NCI-H187 (cell line): ENCODE measurements at regions not wholly inside any gene's neighbourhood (a gene's known extent, or its start where the extent isn't known, plus 50 kb on each side); places are given as distances from the start of the nearest gene placed in this dataset.

Experiments
- DNase-seq, 2 experiments: peaks; one replicate each; lab custom pipeline; 2025; lab: John Stamatoyannopoulos, UW

GRCh38 chr3:187931101-187931500, 185.8 kb upstream of the BCL6 start:
- no peak for DNase-seq

GRCh38 chr3:187931770-187932278, 186.6 kb upstream of the BCL6 start:
- DNase-seq = no peak

- DNase-seq = no peak
Measured at GRCh38 chr3:187932530-187932929, 187.3 kb upstream of the BCL6 start.

GRCh38 chr3:187935623-187936156, 190.4 kb upstream of the BCL6 start:
- no peak for DNase-seq

GRCh38 chr3:187936676-187937075, 191.4 kb upstream of the BCL6 start:
- DNase-seq = no peak

- DNase-seq = no peak
Measured at GRCh38 chr3:187939891-187940290, 194.6 kb upstream of the BCL6 start.

GRCh38 chr3:187941135-187941847, 196.0 kb upstream of the BCL6 start:
- no peak for DNase-seq

GRCh38 chr3:187941848-187942194, 196.6 kb upstream of the BCL6 start:
- DNase-seq = no peak

GRCh38 chr3:187942658-187943241, 197.5 kb upstream of the BCL6 start:
- no peak for DNase-seq

GRCh38 chr3:187943677-187944389, 198.6 kb upstream of the BCL6 start:
- DNase-seq = no peak

GRCh38 chr3:187944390-187945179, 199.3 kb upstream of the BCL6 start:
- DNase-seq = no peak

- DNase-seq = no peak
Measured at GRCh38 chr3:187945374-187945773, 200.1 kb upstream of the BCL6 start.

GRCh38 chr3:187946163-187946691, 201.0 kb upstream of the BCL6 start:
- peak; percentile 79 to 90 for DNase-seq

GRCh38 chr3:187946981-187947380, 201.7 kb upstream of the BCL6 start:
- no peak for DNase-seq

- DNase-seq = no peak
Measured at GRCh38 chr3:187947927-187948682, 202.8 kb upstream of the BCL6 start.

GRCh38 chr3:187949093-187949820, 204.0 kb upstream of the BCL6 start:
- DNase-seq = no peak

GRCh38 chr3:187950671-187951070, 203.3 kb upstream of the LPP start:
- no peak for DNase-seq

GRCh38 chr3:187951452-187952190, 202.3 kb upstream of the LPP start:
- DNase-seq = no peak

GRCh38 chr3:187952849-187953248, 201.1 kb upstream of the LPP start:
- DNase-seq = no peak

GRCh38 chr3:187954516-187954872, 199.5 kb upstream of the LPP start:
- DNase-seq = no peak
